ENCODE measurements at regions not wholly inside any gene's neighbourhood (a gene's known extent, or its start where the extent isn't known, plus 50 kb on each side); places are given as distances from the start of the nearest gene placed in this dataset.

GRCh38 chr10:109341986-109342385, 581.3 kb downstream of the XPNPEP1 start:
- TF ChIP-seq CTCF (conservative IDR thresholded peaks at IDR 0.05) (no peak), EZH2 (IDR thresholded peaks at IDR 0.05; ENCODE audit: low read depth) (no peak)

All from PC-9 (cell line).